IPS-18a (cell line): ENCODE measurements at regions not wholly inside any gene's neighbourhood (a gene's known extent, or its start where the extent isn't known, plus 50 kb on each side); places are given as distances from the start of the nearest gene placed in this dataset.

Experiments used
- H3K27ac ChIP-seq: one replicate; pipeline ENCODE4 v1.5.1; 2013; ENCODE audit warnings: low read length
- H3K27me3 ChIP-seq: one replicate; pipeline ENCODE4 v1.6.1; 2013; ENCODE audit warnings: mild to moderate bottlenecking, low read length; ENCODE audit not compliant: control insufficient read depth, insufficient read depth
- H3K36me3 ChIP-seq: one replicate; pipeline ENCODE4 v1.6.1; 2013; ENCODE audit warnings: low read depth, low read length; ENCODE audit not compliant: control insufficient read depth
- H3K4me1 ChIP-seq: one replicate; pipeline ENCODE4 v1.6.1; 2013; ENCODE audit warnings: low read depth, low read length; ENCODE audit not compliant: control insufficient read depth
- H3K4me3 ChIP-seq: one replicate; pipeline ENCODE4 v1.5.1; 2013; ENCODE audit warnings: low read length
- H3K9ac ChIP-seq: one replicate; pipeline ENCODE4 v1.6.1; 2013; ENCODE audit warnings: mild to moderate bottlenecking, low read length, moderate library complexity
- H3K9me3 ChIP-seq: one replicate; pipeline ENCODE4 v1.6.1; 2013; ENCODE audit warnings: low read depth, low read length; ENCODE audit not compliant: control insufficient read depth

GRCh38 chr10:61286686-61287085 is 166.5 kb downstream of the TMEM26 start:
- Histone ChIP-seq H3K36me3 (no peaks in the 10 kb centered on the region), H3K4me3 (no peak overlapping the region), H3K4me1 (no peaks in the 10 kb centered on the region), H3K27ac (no peak overlapping the region), H3K9me3 (no peaks in the 10 kb centered on the region), H3K9ac (no peak overlapping the region), H3K27me3 (no peaks in the 10 kb centered on the region)

DNA sequence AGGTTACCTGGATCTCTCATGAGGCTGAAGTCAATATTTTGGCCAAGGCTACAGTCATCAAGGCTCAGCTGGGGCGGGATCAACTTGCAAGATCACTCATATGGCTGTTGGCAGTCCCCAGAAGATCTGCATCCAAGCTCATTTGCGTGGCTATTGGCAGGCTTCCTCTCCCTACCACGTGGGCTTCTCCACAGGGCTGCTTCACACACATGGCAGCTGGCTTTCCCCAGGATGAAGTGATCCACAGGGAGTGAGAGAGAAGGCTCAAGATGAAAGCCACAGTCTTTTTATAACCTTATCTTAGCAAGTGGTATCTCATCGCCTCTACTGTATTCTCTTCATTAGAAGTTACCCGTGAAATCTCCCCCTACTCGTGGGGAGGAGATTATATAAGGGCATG is 167.4 kb downstream of the TMEM26 start:
- H3K36me3 ChIP-seq: no peaks in the 10 kb centered on the region
- H3K9me3 ChIP-seq: no peaks in the 10 kb centered on the region
- H3K9ac ChIP-seq: no peak overlapping the region
- H3K27me3 ChIP-seq: no peaks in the 10 kb centered on the region
- H3K4me3 ChIP-seq: no peak overlapping the region
- H3K4me1 ChIP-seq: no peaks in the 10 kb centered on the region
- H3K27ac ChIP-seq: no peak overlapping the region

- Histone ChIP-seq H3K4me1 (no peaks in the 10 kb centered on the region), H3K27ac (no peak overlapping the region), H3K36me3 (no peaks in the 10 kb centered on the region), H3K27me3 (no peaks in the 10 kb centered on the region), H3K9ac (no peak overlapping the region), H3K9me3 (no peaks in the 10 kb centered on the region), H3K4me3 (no peak overlapping the region)
Measured at GRCh38 chr10:61284222-61284890, 168.8 kb downstream of the TMEM26 start.

DNA sequence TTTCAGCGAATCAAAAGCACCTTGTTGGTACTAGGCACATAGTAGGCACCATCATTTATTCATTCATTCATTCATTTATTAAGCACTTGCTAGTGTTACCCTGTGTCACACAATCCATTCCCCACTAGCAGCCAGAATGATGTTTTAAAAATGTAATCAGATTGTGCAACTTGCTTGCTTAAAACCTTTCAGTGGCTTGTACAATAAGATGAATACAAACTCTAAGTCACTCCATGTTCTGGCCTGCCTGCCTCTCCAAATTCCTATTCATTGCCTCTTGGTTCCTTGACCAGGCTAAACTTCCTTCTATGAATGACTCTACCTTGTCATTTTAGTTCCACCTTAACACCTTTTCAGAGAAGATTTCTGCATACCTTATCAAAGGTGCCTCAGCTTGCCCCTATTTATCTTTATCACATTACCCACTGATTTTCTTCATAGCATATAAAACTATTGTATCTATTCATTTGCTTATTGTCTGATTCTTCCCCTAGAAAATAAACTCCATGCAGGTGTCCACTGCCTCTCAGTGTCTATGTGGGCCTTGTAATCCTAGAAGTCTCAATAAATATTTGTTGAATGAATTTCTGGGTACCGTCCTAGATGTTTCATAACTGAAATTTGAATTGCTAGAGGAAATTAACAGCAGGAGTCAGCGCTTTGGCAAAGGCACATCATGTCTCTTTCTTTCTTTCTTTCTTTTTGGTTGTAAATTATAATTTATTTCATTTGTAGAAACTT is 169.5 kb downstream of the TMEM26 start:
- H3K9ac ChIP-seq: no peak overlapping the region
- H3K4me3 ChIP-seq: no peak overlapping the region
- no peaks in the 10 kb centered on the region for H3K9me3 ChIP-seq
- no peaks in the 10 kb centered on the region for H3K27me3 ChIP-seq
- no peaks in the 10 kb centered on the region for H3K36me3 ChIP-seq
- H3K27ac ChIP-seq: no peak overlapping the region
- no peaks in the 10 kb centered on the region for H3K4me1 ChIP-seq

DNA sequence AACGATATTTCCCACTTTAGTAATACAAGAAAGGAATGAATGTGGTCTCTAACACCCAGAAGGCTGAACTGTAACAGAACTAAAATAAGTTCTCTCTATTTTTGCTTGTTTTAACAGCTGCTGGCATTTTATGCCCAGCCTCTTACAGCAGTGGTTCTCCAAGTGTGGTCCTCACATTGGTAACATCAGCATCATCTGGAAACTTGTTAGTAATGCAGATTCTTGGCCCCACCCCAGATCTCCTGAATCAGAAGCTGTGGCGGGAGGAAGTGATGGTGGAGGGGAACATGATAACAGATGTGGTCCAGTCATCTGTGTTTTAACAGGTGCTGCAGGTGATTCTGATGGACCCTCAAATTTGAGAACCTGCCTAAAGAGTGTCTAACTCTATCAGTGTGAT is 170.1 kb downstream of the TMEM26 start:
- no peaks in the 10 kb centered on the region for H3K27me3 ChIP-seq
- H3K9me3 ChIP-seq: no peaks in the 10 kb centered on the region
- no peak overlapping the region for H3K27ac ChIP-seq
- H3K36me3 ChIP-seq: no peaks in the 10 kb centered on the region
- H3K9ac ChIP-seq: no peak overlapping the region
- H3K4me3 ChIP-seq: no peak overlapping the region
- H3K4me1 ChIP-seq: no peaks in the 10 kb centered on the region

DNA sequence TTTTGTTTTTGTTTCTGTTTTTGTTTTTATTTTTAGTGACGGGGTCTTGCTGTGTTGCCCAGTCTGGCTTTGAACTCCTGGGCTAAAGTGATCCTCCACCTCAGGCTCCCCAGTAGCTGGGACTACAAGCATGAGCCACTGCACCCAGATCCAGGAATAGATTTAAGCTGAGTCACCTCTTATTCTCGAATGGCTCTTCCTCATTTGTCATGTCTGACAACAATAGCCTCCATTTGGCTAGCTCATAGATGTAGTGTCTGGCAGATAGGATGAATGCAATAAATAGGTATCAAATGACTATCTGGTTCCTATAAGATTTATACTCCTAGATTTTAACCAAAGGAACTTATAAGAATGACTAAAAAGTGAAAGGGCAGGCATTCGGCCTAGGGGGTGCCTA is 172.9 kb downstream of the TMEM26 start:
- H3K4me1 ChIP-seq: no peaks in the 10 kb centered on the region
- H3K9me3 ChIP-seq: no peaks in the 10 kb centered on the region
- H3K27me3 ChIP-seq: no peaks in the 10 kb centered on the region
- no peaks in the 10 kb centered on the region for H3K36me3 ChIP-seq
- no peak overlapping the region for H3K27ac ChIP-seq
- H3K4me3 ChIP-seq: no peak overlapping the region
- H3K9ac ChIP-seq: no peak overlapping the region

DNA sequence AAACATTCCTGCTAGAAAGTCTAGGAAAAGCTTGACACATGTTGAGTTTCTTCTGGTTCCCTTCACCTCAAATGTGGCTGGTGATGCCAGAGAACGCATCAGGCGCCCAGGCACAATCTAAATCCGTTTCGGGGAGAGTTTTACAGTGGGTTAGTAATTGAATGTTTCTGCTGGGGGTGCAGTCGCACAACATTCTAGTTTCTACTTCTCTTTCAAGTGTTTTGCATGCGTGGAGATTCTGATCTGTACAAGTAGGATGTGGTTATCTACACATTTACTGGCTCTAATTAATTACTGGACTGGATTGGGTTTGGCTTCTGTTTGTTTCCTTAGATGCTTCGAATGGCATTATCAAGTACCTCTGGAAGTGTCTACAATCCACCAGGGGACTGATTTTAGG is 173.8 kb downstream of the TMEM26 start:
- Histone ChIP-seq H3K27me3 (no peaks in the 10 kb centered on the region), H3K4me3 (no peak overlapping the region), H3K9ac (no peak overlapping the region), H3K9me3 (no peaks in the 10 kb centered on the region), H3K4me1 (no peaks in the 10 kb centered on the region), H3K27ac (no peak overlapping the region), H3K36me3 (no peaks in the 10 kb centered on the region)

- Histone ChIP-seq H3K9me3 (no peaks in the 10 kb centered on the region), H3K4me1 (no peaks in the 10 kb centered on the region), H3K9ac (no peak overlapping the region), H3K27me3 (no peaks in the 10 kb centered on the region), H3K4me3 (no peak overlapping the region), H3K27ac (no peak overlapping the region), H3K36me3 (no peaks in the 10 kb centered on the region)
Measured at GRCh38 chr10:61278556-61278955, 174.6 kb downstream of the TMEM26 start.

- Histone ChIP-seq H3K4me3 (no peak overlapping the region), H3K27ac (no peak overlapping the region), H3K27me3 (no peaks in the 10 kb centered on the region), H3K4me1 (no peaks in the 10 kb centered on the region), H3K9ac (no peak overlapping the region), H3K9me3 (no peaks in the 10 kb centered on the region), H3K36me3 (no peaks in the 10 kb centered on the region)
Measured at GRCh38 chr10:61272781-61273180, 180.4 kb downstream of the TMEM26 start.

DNA sequence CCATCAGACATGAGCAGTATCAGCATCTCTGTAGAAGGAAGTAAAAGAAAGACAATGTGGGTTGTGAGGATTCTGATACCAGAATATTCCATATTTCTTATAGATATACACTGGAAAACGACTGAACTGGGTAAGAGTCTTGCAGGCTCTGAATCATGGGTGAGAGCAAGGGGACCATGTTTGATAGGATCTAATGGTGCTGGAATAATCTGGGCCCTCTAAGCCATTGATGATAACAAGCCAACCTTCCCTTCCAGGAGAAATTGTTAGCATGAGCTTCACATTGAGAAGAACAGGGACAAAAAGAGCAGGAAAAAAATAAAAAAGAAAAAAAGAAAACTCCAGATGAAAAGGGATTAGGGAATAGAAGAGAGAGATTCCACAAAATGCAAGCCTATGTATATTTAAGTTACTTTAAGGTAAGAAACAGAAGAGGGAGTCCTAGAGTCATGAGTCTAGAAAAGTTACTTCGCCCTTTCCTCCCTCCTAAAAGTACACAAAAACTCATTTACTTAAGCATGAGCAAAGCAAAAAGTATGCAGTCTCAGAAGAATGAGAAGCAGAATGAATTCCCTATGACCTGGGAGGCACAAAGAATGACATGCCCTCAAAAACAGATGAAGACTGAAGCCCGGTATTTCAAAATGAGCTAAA is 181.9 kb downstream of the TMEM26 start:
- H3K36me3 ChIP-seq: no peaks in the 10 kb centered on the region
- H3K9ac ChIP-seq: no peak overlapping the region
- no peaks in the 10 kb centered on the region for H3K4me1 ChIP-seq
- no peaks in the 10 kb centered on the region for H3K27me3 ChIP-seq
- no peaks in the 10 kb centered on the region for H3K9me3 ChIP-seq
- H3K4me3 ChIP-seq: no peak overlapping the region
- H3K27ac ChIP-seq: no peak overlapping the region

DNA sequence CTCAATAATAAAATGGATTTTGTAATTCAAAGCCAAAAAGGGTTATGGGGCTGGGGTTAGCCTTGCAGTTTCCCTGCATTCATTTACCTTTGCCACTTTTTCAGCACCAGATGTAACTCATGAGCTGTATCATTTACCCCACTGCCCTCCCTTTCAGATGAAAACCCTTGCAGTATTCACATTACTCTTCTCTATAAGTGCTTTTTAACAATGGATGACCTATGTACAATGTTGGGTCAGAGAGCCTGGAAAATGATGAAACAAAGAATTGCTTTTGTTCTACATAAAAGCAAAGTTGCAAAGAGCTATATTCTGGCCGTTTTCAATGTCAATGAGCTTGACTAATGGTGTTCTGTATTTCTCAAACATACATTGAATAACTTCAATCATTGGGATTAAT is 189.7 kb downstream of the TMEM26 start:
- Histone ChIP-seq H3K4me3 (no peak overlapping the region), H3K9ac (no peak overlapping the region), H3K9me3 (no peaks in the 10 kb centered on the region), H3K36me3 (no peaks in the 10 kb centered on the region), H3K27ac (no peak overlapping the region), H3K27me3 (no peaks in the 10 kb centered on the region), H3K4me1 (no peaks in the 10 kb centered on the region)
